Astrocyte (in vitro differentiated cells and primary cell): ENCODE measurements at regions not wholly inside any gene's neighbourhood (a gene's known extent, or its start where the extent isn't known, plus 50 kb on each side); places are given as distances from the start of the nearest gene placed in this dataset.

Source experiments
- DNase-seq: peaks from one replicate; pipeline ENCODE4 v3.0.0-alpha.2; 2010; ENCODE audit warnings: low read depth
- FAIRE-seq: peaks from 2 replicates; lab custom pipeline; 2011; peaks lifted over from hg19 to GRCh38; lab: Jason Lieb, UNC
- H2AFZ ChIP-seq: 2 replicates; pipeline ENCODE4 v1.6.0; 2012; ENCODE audit warnings: low read depth, low read length, inconsistent platforms
- H3K27ac ChIP-seq: 2 replicates; pipeline ENCODE4 v1.5.1; 2011; ENCODE audit warnings: low read depth, low read length, inconsistent platforms
- H3K27me3 ChIP-seq: 2 replicates; pipeline ENCODE4 v1.6.0; 2011; ENCODE audit warnings: low read length, inconsistent platforms; ENCODE audit not compliant: insufficient read depth
- H3K36me3 ChIP-seq: 2 replicates; pipeline ENCODE4 v1.5.1; 2011; ENCODE audit warnings: low read length, inconsistent platforms; ENCODE audit not compliant: insufficient read depth
- H3K4me1 ChIP-seq: 2 replicates; pipeline ENCODE4 v1.5.1; 2011; ENCODE audit warnings: low read length, inconsistent platforms; ENCODE audit not compliant: insufficient read depth
- H3K4me2 ChIP-seq: 2 replicates; pipeline ENCODE4 v1.6.0; 2012; ENCODE audit warnings: low read length, inconsistent platforms
- H3K4me3 ChIP-seq: 2 replicates; pipeline ENCODE4 v1.5.1; 2011; ENCODE audit warnings: low read depth, mild to moderate bottlenecking, low read length, inconsistent platforms; ENCODE audit not compliant: insufficient read depth
- H3K79me2 ChIP-seq: 2 replicates; pipeline ENCODE4 v1.6.0; 2012; ENCODE audit warnings: mild to moderate bottlenecking, low read length, inconsistent platforms; ENCODE audit not compliant: insufficient read depth
- H3K9ac ChIP-seq: 2 replicates; pipeline ENCODE4 v1.6.0; 2012; ENCODE audit warnings: mild to moderate bottlenecking, low read length, inconsistent platforms
- H3K9me3 ChIP-seq: 2 replicates; pipeline ENCODE4 v1.5.1; 2012; ENCODE audit warnings: low read depth, mild to moderate bottlenecking, low read length, inconsistent platforms; ENCODE audit not compliant: insufficient read depth
- H4K20me1 ChIP-seq: 2 replicates; pipeline ENCODE4 v1.6.0; 2012; ENCODE audit warnings: low read length, inconsistent platforms; ENCODE audit not compliant: insufficient read depth
- H3K27ac Mint-ChIP-seq: one replicate; pipeline ENCODE4 v1.8.0; 2021; ENCODE audit warnings: mild to moderate bottlenecking, mixed read lengths; ENCODE audit not compliant: unreplicated experiment
- H3K27me3 Mint-ChIP-seq: one replicate; pipeline ENCODE4 v1.8.0; 2021; ENCODE audit warnings: low read depth, mixed read lengths; ENCODE audit not compliant: unreplicated experiment
- H3K36me3 Mint-ChIP-seq: one replicate; pipeline ENCODE4 v1.8.0; 2021; ENCODE audit warnings: low read depth, mixed read lengths; ENCODE audit not compliant: unreplicated experiment
- H3K4me1 Mint-ChIP-seq: one replicate; pipeline ENCODE4 v1.8.0; 2021; ENCODE audit warnings: low read depth, mixed read lengths; ENCODE audit not compliant: unreplicated experiment
- H3K4me3 Mint-ChIP-seq: one replicate; pipeline ENCODE4 v1.8.0; 2021; ENCODE audit warnings: mild to moderate bottlenecking, moderate library complexity, mixed read lengths; ENCODE audit not compliant: unreplicated experiment
- H3K9me3 Mint-ChIP-seq: one replicate; pipeline ENCODE4 v1.8.0; 2021; ENCODE audit warnings: mild to moderate bottlenecking, mixed read lengths; ENCODE audit not compliant: unreplicated experiment
- EZH2 ChIP-seq: IDR thresholded peaks from 2 replicates; pipeline ENCODE4 v1.6.1; 2012; ENCODE audit warnings: mild to moderate bottlenecking, low read length, inconsistent platforms; ENCODE audit not compliant: insufficient read depth
- TF ChIP-seq, protein P1 (sequence below): IDR thresholded peaks from 2 replicates; pipeline ENCODE4 v1.5.1; 2011; ENCODE audit warnings: low read depth, mild to moderate bottlenecking, inconsistent platforms, low read length, moderate library complexity; ENCODE audit not compliant: insufficient read depth

DNA sequence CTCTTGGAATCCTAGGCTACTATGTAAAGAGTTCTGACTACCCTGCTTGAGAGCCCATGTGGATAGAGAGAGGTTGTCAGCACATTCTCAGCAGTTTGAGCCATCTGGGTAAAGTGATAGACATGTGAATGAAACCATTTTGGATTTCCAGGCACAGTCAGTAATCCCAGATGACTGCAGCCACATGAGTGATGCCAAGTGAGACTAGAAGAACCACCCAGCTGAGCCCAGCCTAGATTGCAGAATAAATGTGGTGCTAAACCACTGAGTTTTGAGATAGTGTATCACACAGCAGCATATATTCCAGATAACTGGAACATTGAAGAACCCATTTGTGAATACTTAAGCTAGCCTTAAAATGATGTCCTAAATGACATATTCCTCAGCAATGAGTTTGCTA, 166.2 kb downstream of the ATP6V1G3 start:
- no peak for DNase-seq
- H3K9me3 ChIP-seq = peaks cover 8% of the 10 kb centered on the region
- no peaks in the 10 kb centered on the region for H3K27me3 ChIP-seq
- no peaks in the 10 kb centered on the region for H3K27me3 Mint-ChIP-seq
- no peak overlapping the region for H3K4me2 ChIP-seq
- H3K4me3 Mint-ChIP-seq = no peak overlapping the region
- no peak overlapping the region for H3K27ac ChIP-seq
- no peak for TF ChIP-seq EZH2
- TF ChIP-seq, protein P1, sequence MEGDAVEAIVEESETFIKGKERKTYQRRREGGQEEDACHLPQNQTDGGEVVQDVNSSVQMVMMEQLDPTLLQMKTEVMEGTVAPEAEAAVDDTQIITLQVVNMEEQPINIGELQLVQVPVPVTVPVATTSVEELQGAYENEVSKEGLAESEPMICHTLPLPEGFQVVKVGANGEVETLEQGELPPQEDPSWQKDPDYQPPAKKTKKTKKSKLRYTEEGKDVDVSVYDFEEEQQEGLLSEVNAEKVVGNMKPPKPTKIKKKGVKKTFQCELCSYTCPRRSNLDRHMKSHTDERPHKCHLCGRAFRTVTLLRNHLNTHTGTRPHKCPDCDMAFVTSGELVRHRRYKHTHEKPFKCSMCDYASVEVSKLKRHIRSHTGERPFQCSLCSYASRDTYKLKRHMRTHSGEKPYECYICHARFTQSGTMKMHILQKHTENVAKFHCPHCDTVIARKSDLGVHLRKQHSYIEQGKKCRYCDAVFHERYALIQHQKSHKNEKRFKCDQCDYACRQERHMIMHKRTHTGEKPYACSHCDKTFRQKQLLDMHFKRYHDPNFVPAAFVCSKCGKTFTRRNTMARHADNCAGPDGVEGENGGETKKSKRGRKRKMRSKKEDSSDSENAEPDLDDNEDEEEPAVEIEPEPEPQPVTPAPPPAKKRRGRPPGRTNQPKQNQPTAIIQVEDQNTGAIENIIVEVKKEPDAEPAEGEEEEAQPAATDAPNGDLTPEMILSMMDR = no peak
- no peaks in the 10 kb centered on the region for H3K36me3 Mint-ChIP-seq
- no peaks in the 10 kb centered on the region for H4K20me1 ChIP-seq
- H2AFZ ChIP-seq = no peak overlapping the region
- no peaks in the 10 kb centered on the region for H3K4me1 ChIP-seq
- H3K36me3 ChIP-seq = no peaks in the 10 kb centered on the region
- peak overlapping the region; percentile 28 for H3K27ac Mint-ChIP-seq
- H3K79me2 ChIP-seq = no peaks in the 10 kb centered on the region
- H3K9ac ChIP-seq = no peak overlapping the region
- no peak overlapping the region for H3K4me3 ChIP-seq
- peaks cover 4% of the 10 kb centered on the region for H3K9me3 Mint-ChIP-seq
- peaks cover 3% of the 10 kb centered on the region for H3K4me1 Mint-ChIP-seq
- no peak for FAIRE-seq

DNA sequence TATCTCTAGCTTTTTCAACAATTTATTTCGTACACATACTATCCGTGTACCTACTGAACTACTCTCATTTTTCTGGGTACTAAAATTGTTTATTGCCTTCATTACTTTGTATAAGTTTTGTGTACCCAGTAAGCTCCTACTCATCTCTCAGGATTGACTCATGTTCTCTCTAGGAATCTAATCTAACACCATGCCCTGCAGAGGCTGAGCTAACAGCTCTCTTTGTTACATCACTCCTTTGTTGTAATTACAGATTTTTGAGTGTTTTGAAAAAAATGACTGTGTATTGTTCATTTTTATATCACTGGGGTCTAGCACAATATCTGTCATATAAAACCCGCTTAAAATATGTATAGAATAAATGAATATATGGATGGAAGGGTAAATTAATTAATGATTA, 167.1 kb downstream of the ATP6V1G3 start:
- Histone ChIP-seq H2AFZ (no peak overlapping the region), H3K79me2 (no peaks in the 10 kb centered on the region), H3K27me3 (no peaks in the 10 kb centered on the region), H3K36me3 (no peaks in the 10 kb centered on the region), H4K20me1 (no peaks in the 10 kb centered on the region), H3K9ac (no peak overlapping the region), H3K4me2 (no peak overlapping the region), H3K27ac (no peak overlapping the region), H3K9me3 (peaks cover 8% of the 10 kb centered on the region), H3K4me1 (no peaks in the 10 kb centered on the region), H3K4me3 (no peak overlapping the region)
- Mint-ChIP-seq H3K27me3 (no peaks in the 10 kb centered on the region), H3K4me1 (peaks cover 3% of the 10 kb centered on the region), H3K4me3 (no peak overlapping the region), H3K27ac (peak overlapping the region; percentile 28), H3K9me3 (peaks cover 4% of the 10 kb centered on the region), H3K36me3 (no peaks in the 10 kb centered on the region)
- FAIRE-seq (no peak), DNase-seq (no peak)
- TF ChIP-seq EZH2 = no peak
- TF ChIP-seq, protein P1 = no peak
